ENCODE measurements at regions not wholly inside any gene's neighbourhood (a gene's known extent, or its start where the extent isn't known, plus 50 kb on each side); places are given as distances from the start of the nearest gene placed in this dataset.
"Not testable (repeated sequence)": the region's sequence is repeated elsewhere in the genome, so short reads cannot be mapped to it uniquely, and the experiment has no call there.

DNA sequence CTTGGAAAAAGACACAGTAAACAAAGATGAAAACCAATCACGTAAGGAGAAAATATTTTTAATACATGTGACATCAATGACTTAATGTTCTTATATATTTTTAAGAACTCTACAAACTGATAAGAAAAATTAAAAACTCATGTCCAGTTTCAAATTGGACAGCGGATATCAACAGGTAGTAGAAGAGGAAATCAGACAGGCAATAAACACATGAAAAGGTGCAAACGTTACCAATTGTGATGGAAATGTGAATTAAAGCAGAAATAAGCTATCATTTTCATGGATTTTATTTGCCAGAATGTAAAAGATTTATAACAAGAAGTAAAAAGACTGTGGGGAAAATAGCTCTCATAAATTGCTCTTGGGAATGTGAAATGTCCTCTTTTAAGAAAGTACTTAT lies 382.3 kb downstream of the DLEU7 start:
- H3K27me3 Mint-ChIP-seq, result peaks cover 2% of the 10 kb centered on the region
- H3K27ac Mint-ChIP-seq, result no peak overlapping the region
- DNase-seq (no peak), ATAC-seq (no peak)
- intact Hi-C loops (cut with DNase I, micrococcal nuclease), result no loop called here
- H3K36me3 Mint-ChIP-seq (ENCODE audit: low read depth), result no peaks in the 10 kb centered on the region
- no peaks in the 10 kb centered on the region for H3K4me1 Mint-ChIP-seq
- no peaks in the 10 kb centered on the region for H3K9me3 Mint-ChIP-seq (ENCODE audit: low read depth)
- POLR2A ChIA-PET, result no interaction called here
- CTCF ChIA-PET, result interaction anchor here (0.6 kb wide), 1 partner anchor 484 kb away, joined by 3 read pairs; no protein-coding TSS in a partner anchor
- no peak overlapping the region for H3K4me3 Mint-ChIP-seq

- DNase-seq (no peak), ATAC-seq (no peak)
- Mint-ChIP-seq H3K9me3 (ENCODE audit: low read depth) (no peaks in the 10 kb centered on the region), H3K27me3 (peaks cover 2% of the 10 kb centered on the region), H3K27ac (no peak overlapping the region), H3K36me3 (ENCODE audit: low read depth) (no peaks in the 10 kb centered on the region), H3K4me1 (no peaks in the 10 kb centered on the region), H3K4me3 (no peak overlapping the region)
- ChIA-PET POLR2A (no interaction called here), CTCF (no interaction called here)
- intact Hi-C loops (cut with DNase I, micrococcal nuclease), result no loop called here
Measured at GRCh38 chr13:50463719-50464118, 379.8 kb downstream of the DLEU7 start.

GRCh38 chr13:50464349-50465251 lies 378.9 kb downstream of the DLEU7 start:
- no peak for DNase-seq
- H3K4me1 Mint-ChIP-seq, result no peaks in the 10 kb centered on the region
- ChIA-PET POLR2A (no interaction called here), CTCF (no interaction called here)
- H3K36me3 Mint-ChIP-seq (ENCODE audit: low read depth), result no peaks in the 10 kb centered on the region
- intact Hi-C loops (cut with DNase I, micrococcal nuclease), result no loop called here
- no peak overlapping the region for H3K4me3 Mint-ChIP-seq
- H3K27me3 Mint-ChIP-seq, result peaks cover 2% of the 10 kb centered on the region
- ATAC-seq, result no peak
- H3K9me3 Mint-ChIP-seq (ENCODE audit: low read depth), result no peaks in the 10 kb centered on the region
- H3K27ac Mint-ChIP-seq, result no peak overlapping the region

DNA sequence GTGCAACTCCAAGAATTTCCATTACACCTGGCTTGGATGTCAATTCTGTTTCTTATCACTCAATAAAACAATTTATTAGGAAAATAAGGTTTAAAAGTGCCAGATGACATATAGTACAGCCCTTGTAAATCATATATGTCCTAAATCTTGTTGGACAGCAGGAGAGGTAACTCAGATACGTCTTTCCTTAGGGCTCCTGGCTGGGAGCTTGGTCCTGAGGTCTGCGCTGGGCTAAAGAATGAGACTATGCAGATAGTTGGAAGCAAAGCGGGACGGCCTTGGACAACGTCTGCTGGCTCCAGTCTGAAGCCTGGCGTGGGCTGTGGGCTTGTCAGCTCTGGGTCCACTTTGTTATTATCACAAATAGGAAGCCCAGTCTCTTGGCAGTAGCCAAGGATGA lies 377.0 kb downstream of the DLEU7 start:
- DNase-seq (no peak), ATAC-seq (no peak)
- H3K27ac Mint-ChIP-seq, result no peak overlapping the region
- ChIA-PET POLR2A (no interaction called here), CTCF (no interaction called here)
- intact Hi-C loops (cut with DNase I, micrococcal nuclease), result no loop called here
- no peak overlapping the region for H3K4me3 Mint-ChIP-seq
- H3K9me3 Mint-ChIP-seq (ENCODE audit: low read depth), result no peaks in the 10 kb centered on the region
- H3K27me3 Mint-ChIP-seq, result peaks cover 2% of the 10 kb centered on the region
- H3K4me1 Mint-ChIP-seq, result no peaks in the 10 kb centered on the region
- no peaks in the 10 kb centered on the region for H3K36me3 Mint-ChIP-seq (ENCODE audit: low read depth)

DNA sequence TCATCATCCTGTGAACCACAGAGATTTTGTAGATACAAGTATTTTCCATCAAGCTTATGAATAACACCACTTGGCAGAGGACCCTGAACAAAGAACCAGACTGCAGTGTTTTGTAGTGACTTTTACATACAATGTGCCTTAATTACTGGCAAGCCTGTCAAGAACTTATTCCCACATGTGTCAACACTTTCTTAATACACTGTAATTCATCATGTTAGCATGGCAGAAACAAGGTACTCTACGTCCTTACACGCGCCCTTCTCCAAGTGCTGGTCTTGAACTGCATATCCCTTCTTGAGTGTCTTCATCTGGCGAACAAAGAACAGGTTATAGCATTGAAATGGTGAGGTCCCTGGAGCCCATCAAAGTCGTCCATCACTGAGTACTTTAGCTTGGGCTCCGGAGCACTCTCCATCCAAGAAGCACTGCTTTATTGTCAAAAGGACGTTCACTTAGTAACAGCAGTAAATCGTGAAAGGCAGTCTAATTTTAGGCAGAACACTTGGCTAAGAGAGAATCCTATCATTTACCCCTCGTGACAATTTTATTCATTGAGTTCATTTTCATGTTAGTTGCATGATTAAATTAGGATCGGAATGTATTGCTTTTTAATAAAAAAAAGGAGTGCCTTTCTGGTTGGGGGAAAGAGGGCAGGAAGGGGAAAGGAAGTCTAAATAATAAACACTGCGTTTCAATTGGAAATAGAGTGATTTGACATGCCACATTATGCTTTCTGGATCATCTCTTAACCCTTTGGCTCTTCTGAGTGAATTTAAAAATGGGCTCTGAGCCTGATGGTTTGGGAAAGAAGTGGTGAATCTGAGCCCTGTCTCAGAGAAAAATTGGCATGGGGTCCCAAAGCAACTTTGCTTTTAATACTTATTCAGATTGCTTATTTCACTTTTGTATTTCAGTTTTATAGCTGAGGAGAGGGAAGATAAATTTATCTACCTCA lies 376.1 kb downstream of the DLEU7 start:
- H3K9me3 Mint-ChIP-seq (ENCODE audit: low read depth), result no peaks in the 10 kb centered on the region
- ChIA-PET CTCF (no interaction called here), POLR2A (no interaction called here)
- intact Hi-C loops (cut with DNase I, micrococcal nuclease), result no loop called here
- DNase-seq (no peak), ATAC-seq (no peak)
- peaks cover 2% of the 10 kb centered on the region for H3K27me3 Mint-ChIP-seq
- H3K36me3 Mint-ChIP-seq (ENCODE audit: low read depth), result no peaks in the 10 kb centered on the region
- H3K4me3 Mint-ChIP-seq, result no peak overlapping the region
- no peaks in the 10 kb centered on the region for H3K4me1 Mint-ChIP-seq
- no peak overlapping the region for H3K27ac Mint-ChIP-seq

- H3K27me3 Mint-ChIP-seq, result no peaks in the 10 kb centered on the region
- ChIA-PET POLR2A (no interaction called here), CTCF (no interaction called here)
- no peaks in the 10 kb centered on the region for H3K9me3 Mint-ChIP-seq (ENCODE audit: low read depth)
- intact Hi-C loops (cut with DNase I, micrococcal nuclease), result no loop called here
- DNase-seq (no peak), ATAC-seq (no peak)
- no peak overlapping the region for H3K4me3 Mint-ChIP-seq
- no peaks in the 10 kb centered on the region for H3K4me1 Mint-ChIP-seq
- no peaks in the 10 kb centered on the region for H3K36me3 Mint-ChIP-seq (ENCODE audit: low read depth)
- H3K27ac Mint-ChIP-seq, result no peak overlapping the region
Measured at GRCh38 chr13:50468849-50469669, 374.4 kb downstream of the DLEU7 start.

GRCh38 chr13:50473050-50473449 lies 370.4 kb downstream of the DLEU7 start:
- H3K4me3 Mint-ChIP-seq; DNase-seq; ATAC-seq; H3K27me3 Mint-ChIP-seq; H3K27ac Mint-ChIP-seq; H3K9me3 Mint-ChIP-seq (ENCODE audit: low read depth); H3K4me1 Mint-ChIP-seq; intact Hi-C loops (cut with DNase I, micrococcal nuclease); CTCF ChIA-PET; POLR2A ChIA-PET; H3K36me3 Mint-ChIP-seq (ENCODE audit: low read depth): not testable (repeated sequence)

GRCh38 chr13:50474088-50474662 lies 369.3 kb downstream of the DLEU7 start:
- peak; percentile 12 for ATAC-seq

GRCh38 chr13:50476577-50477285 lies 366.8 kb downstream of the DLEU7 start:
- H3K27me3 Mint-ChIP-seq, result peaks cover 2% of the 10 kb centered on the region
- ChIA-PET POLR2A (no interaction called here), CTCF (interaction anchor here (1.5 kb wide), 1 partner anchor 324 kb away, joined by 4 read pairs; no protein-coding TSS in a partner anchor)
- no peaks in the 10 kb centered on the region for H3K9me3 Mint-ChIP-seq (ENCODE audit: low read depth)
- no peak for ATAC-seq
- H3K4me3 Mint-ChIP-seq, result no peak overlapping the region
- DNase-seq, result no peak
- no peaks in the 10 kb centered on the region for H3K36me3 Mint-ChIP-seq (ENCODE audit: low read depth)
- intact Hi-C loops (cut with DNase I, micrococcal nuclease), result no loop called here
- no peak overlapping the region for H3K27ac Mint-ChIP-seq
- no peaks in the 10 kb centered on the region for H3K4me1 Mint-ChIP-seq

More at GRCh38 chr13:50474088-50474662, 369.3 kb downstream of the DLEU7 start:
- H3K36me3 Mint-ChIP-seq (ENCODE audit: low read depth), result no peaks in the 10 kb centered on the region
- POLR2A ChIA-PET, result no interaction called here
- CTCF ChIA-PET, result interaction anchor here (0.6 to 0.7 kb wide), 2 partner anchors 9 to 484 kb away, joined by 3 to 4 read pairs; no protein-coding TSS in a partner anchor
- H3K9me3 Mint-ChIP-seq (ENCODE audit: low read depth), result no peaks in the 10 kb centered on the region
- H3K27ac Mint-ChIP-seq, result no peak overlapping the region
- H3K4me1 Mint-ChIP-seq, result no peaks in the 10 kb centered on the region
- no peak for DNase-seq
- no peak overlapping the region for H3K4me3 Mint-ChIP-seq
- H3K27me3 Mint-ChIP-seq, result no peaks in the 10 kb centered on the region
- intact Hi-C loops (cut with DNase I, micrococcal nuclease), result no loop called here

DNA sequence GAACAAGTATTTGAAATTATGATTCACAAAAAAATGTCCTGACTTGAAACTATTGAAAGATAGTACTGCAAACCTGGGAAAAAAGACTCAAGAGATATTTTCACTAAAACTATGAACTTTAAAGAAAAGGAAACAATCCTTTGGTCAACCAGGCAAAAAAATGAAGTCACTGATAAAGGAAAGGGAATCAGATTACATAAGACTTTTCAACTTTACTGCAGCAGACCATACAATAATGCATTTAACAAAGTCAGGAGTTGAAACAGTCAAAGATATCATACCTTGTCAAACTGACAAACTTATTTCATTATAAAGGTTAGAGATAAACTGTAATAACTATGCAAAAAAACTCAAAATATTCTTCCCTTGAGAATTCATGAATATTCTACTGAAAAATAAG lies 361.6 kb downstream of the DLEU7 start:
- Mint-ChIP-seq H3K4me1 (no peaks in the 10 kb centered on the region), H3K27me3 (peaks cover 2% of the 10 kb centered on the region), H3K4me3 (no peak overlapping the region), H3K9me3 (ENCODE audit: low read depth) (no peaks in the 10 kb centered on the region), H3K27ac (no peak overlapping the region), H3K36me3 (ENCODE audit: low read depth) (no peaks in the 10 kb centered on the region)
- POLR2A ChIA-PET, result no interaction called here
- DNase-seq (no peak), ATAC-seq (no peak)
- intact Hi-C loops (cut with DNase I, micrococcal nuclease), result no loop called here
- CTCF ChIA-PET, result no interaction called here

All from activated CD4-positive, alpha-beta T cell treated with anti-CD3 and anti-CD28 coated beads for 36 hours (primary cell).